ENCODE measurements at regions not wholly inside any gene's neighbourhood (a gene's known extent, or its start where the extent isn't known, plus 50 kb on each side); places are given as distances from the start of the nearest gene placed in this dataset.

GRCh38 chr10:63713191-63714144, 192.3 kb downstream of the REEP3 start (continued):
- TF ChIP-seq ZSCAN5A (tag by site-specific recombination; IDR thresholded peaks at IDR 0.05) = no peak
- no peak for TF ChIP-seq ZNF2 (tag by site-specific recombination; IDR thresholded peaks at IDR 0.05)
- TF ChIP-seq ZNF830 (tag by site-specific recombination; IDR thresholded peaks at IDR 0.05; ENCODE audit: low read depth) = no peak
- TF ChIP-seq ZNF660 (tag by site-specific recombination; IDR thresholded peaks at IDR 0.05) = peak; percentile 84
- TF ChIP-seq KLF17 (tag by site-specific recombination; IDR thresholded peaks at IDR 0.05) = no peak
- TF ChIP-seq ELK4 (IDR thresholded peaks at IDR 0.05; ENCODE audit: borderline replicate concordance, low read depth, low read length) = no peak
- TF ChIP-seq ZFHX2 (tag by site-specific recombination; conservative IDR thresholded peaks at IDR 0.05) = no peak
- TF ChIP-seq ZBTB7A (tag by site-specific recombination; IDR thresholded peaks at IDR 0.05; ENCODE audit: low read depth) = no peak
- 0 out of 2 replicates have a peak, but pooled peaks have one; percentile 11 for TF ChIP-seq HOXD13 (CRISPR knock-in tag; IDR thresholded peaks at IDR 0.05; ENCODE audit: borderline replicate concordance)
- TF ChIP-seq ZNF292 (tag by site-specific recombination; IDR thresholded peaks at IDR 0.05; ENCODE audit: borderline replicate concordance, low read depth) = no peak
- no peak for TF ChIP-seq REPIN1 (tag by site-specific recombination; IDR thresholded peaks at IDR 0.05; ENCODE audit: low read depth)
- no peak for TF ChIP-seq ZNF114 (tag by site-specific recombination; IDR thresholded peaks at IDR 0.05)
- TF ChIP-seq ZNF654 (tag by site-specific recombination; IDR thresholded peaks at IDR 0.05; ENCODE audit: low read depth) = no peak
- no peak for TF ChIP-seq ZNF174 (tag by site-specific recombination; IDR thresholded peaks at IDR 0.05)
- TF ChIP-seq ZNF391 (tag by site-specific recombination; IDR thresholded peaks at IDR 0.05; ENCODE audit: borderline replicate concordance, low read depth) = no peak
- no peak for TF ChIP-seq ZNF266 (tag by site-specific recombination; IDR thresholded peaks at IDR 0.05; ENCODE audit: low read depth)
- TF ChIP-seq ZBTB6 (tag by site-specific recombination; IDR thresholded peaks at IDR 0.05) = no peak
- TF ChIP-seq ZNF184 (tag by site-specific recombination; IDR thresholded peaks at IDR 0.05) = peak; percentile 87
- TF ChIP-seq GLI2 (tag by site-specific recombination; IDR thresholded peaks at IDR 0.05; ENCODE audit: borderline replicate concordance, low read depth) = 0 out of 2 replicates have a peak, but pooled peaks have one; percentile 33
- TF ChIP-seq ZNF169 (tag by site-specific recombination; IDR thresholded peaks at IDR 0.05) = no peak
- TF ChIP-seq ZNF18 (tag by site-specific recombination; IDR thresholded peaks at IDR 0.05) = peak; percentile 78; the same call in 1 of the 2 replicates
- no peak for TF ChIP-seq ZNF280C (tag by site-specific recombination; IDR thresholded peaks at IDR 0.05)
- TF ChIP-seq MYNN (tag by site-specific recombination; IDR thresholded peaks at IDR 0.05; ENCODE audit: borderline replicate concordance) = no peak; the same call in 1 of the 2 replicates
- TF ChIP-seq ZBTB44 (tag by site-specific recombination; IDR thresholded peaks at IDR 0.05) = peak; percentile 64; the same call in 1 of the 2 replicates
- no peak for TF ChIP-seq ZNF350 (tag by site-specific recombination; IDR thresholded peaks at IDR 0.05)
- no peak for TF ChIP-seq ZNF19 (tag by site-specific recombination; IDR thresholded peaks at IDR 0.05; ENCODE audit: low read depth)
- TF ChIP-seq ZNF510 (tag by site-specific recombination; IDR thresholded peaks at IDR 0.05; ENCODE audit: insufficient replicate concordance) = no peak
- no peak for TF ChIP-seq ZNF140 (tag by site-specific recombination; IDR thresholded peaks at IDR 0.05)
